ENCODE measurements at regions not wholly inside any gene's neighbourhood (a gene's known extent, or its start where the extent isn't known, plus 50 kb on each side); places are given as distances from the start of the nearest gene placed in this dataset.

- TF ChIP-seq POLR2AphosphoS5 (IDR thresholded peaks at IDR 0.05) (no peak), POLR2A (IDR thresholded peaks at IDR 0.05) (no peak), EP300 (IDR thresholded peaks at IDR 0.05) (no peak)
- TF ChIP-seq, protein P1, sequence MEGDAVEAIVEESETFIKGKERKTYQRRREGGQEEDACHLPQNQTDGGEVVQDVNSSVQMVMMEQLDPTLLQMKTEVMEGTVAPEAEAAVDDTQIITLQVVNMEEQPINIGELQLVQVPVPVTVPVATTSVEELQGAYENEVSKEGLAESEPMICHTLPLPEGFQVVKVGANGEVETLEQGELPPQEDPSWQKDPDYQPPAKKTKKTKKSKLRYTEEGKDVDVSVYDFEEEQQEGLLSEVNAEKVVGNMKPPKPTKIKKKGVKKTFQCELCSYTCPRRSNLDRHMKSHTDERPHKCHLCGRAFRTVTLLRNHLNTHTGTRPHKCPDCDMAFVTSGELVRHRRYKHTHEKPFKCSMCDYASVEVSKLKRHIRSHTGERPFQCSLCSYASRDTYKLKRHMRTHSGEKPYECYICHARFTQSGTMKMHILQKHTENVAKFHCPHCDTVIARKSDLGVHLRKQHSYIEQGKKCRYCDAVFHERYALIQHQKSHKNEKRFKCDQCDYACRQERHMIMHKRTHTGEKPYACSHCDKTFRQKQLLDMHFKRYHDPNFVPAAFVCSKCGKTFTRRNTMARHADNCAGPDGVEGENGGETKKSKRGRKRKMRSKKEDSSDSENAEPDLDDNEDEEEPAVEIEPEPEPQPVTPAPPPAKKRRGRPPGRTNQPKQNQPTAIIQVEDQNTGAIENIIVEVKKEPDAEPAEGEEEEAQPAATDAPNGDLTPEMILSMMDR (IDR thresholded peaks at IDR 0.05): no peak
Measured at GRCh38 chr20:12605751-12606150, 403.0 kb upstream of the SPTLC3 start.

All from upper lobe of left lung (tissue), 4 donors.